NOMO-1 (cell line): ENCODE measurements at regions not wholly inside any gene's neighbourhood (a gene's known extent, or its start where the extent isn't known, plus 50 kb on each side); places are given as distances from the start of the nearest gene placed in this dataset.
"Not testable (repeated sequence)": the region's sequence is repeated elsewhere in the genome, so short reads cannot be mapped to it uniquely, and the experiment has no call there.

Source experiments
- DNase-seq, 2 experiments: peaks; one replicate each; lab custom pipeline; 2025; ENCODE audit not compliant: unreplicated experiment in 2 of 2; lab: John Stamatoyannopoulos, UW

GRCh38 chr1:194795917-194796593, 1609.6 kb upstream of the B3GALT2 start:
- no peak for DNase-seq

DNA sequence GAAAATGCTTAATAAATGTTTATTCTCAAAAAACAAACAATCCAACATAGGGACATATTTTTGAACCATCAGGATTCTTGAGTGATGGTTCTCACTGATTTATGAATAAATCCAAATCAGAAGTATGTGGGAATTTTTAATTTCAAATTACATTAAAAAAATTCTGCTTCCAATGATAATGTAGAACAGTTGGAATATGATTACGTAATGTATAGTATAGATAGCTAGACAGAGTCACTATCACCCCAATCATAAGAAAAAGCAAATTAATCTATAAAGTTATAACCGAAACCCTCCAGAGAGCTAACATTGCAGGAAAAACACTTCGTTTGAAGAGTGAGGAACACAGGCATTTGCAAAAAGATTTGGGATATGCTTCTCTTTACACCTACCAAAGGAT, 1600.6 kb upstream of the B3GALT2 start:
- no peak for DNase-seq

GRCh38 chr1:194786027-194786426, 1599.6 kb upstream of the B3GALT2 start:
- no peak for DNase-seq

DNA sequence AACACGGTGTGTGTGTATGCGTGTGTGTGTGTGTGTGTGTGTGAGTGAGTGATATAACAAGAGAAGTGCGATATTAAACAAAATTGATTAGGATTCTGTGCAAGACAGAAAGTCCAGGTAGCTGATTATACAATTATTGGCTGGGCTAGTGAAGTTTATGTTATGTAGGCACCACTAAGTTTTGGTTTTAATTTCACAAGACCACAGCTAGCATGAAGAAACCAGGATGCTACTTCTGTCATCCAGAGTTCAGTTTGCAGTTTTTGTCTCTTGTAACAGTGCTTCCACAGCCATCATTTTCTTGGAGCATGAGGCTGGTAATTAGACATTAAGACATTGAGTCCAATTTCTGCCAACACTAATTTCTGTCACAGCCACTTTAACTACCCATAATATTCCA, 1590.2 kb upstream of the B3GALT2 start:
- no peak for DNase-seq

DNA sequence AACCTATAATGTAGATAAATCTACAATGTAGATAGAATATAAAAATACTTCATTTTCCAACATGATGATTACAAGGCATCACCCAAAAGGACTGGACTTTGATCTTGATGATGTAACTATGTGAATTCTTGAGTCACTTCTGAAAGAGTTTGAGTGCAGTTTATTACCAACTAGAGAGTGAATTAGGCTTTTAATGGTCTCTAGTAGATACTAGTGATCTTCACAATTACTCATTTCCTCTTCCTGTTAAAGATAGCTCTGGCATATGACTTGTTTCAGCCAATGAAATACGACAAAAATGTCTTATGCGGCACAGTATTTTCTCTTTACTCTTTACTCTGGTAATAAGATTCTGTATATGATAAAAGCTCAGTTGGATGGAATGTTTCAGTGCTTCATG, 1588.1 kb upstream of the B3GALT2 start:
- DNase-seq = no peak

DNA sequence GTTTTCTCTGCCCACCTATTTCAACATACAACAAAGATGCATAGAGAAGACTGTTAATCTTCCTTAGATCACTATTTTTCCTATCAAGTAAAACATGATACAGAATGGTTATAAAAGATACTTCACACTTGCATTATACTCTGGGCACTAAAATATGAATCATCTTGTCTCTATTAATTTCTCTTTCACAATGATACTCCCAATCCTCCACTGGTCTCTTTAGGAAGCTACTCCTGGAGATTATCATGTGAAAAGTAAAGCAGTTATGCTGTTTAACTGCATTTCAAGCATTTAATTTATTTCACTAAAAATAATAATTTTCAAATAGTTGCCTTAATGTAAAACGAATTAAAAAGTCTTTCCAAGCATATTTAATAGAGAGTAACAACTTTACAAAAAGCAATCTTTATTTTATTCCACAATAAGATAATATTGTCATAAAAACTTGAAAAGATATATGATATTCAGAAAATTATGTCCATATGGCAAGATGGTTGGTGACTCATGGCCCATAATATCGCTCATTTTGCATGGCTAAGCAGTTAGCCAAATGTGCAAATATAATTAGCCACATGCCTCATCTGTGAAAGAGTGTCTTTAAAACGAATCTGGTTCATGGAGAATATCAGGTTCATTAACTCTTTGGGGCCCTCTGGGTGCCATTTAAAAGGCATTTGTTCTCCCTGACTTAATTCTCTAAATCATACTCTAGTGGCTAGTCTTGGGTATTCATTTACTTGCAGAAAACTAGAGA, 1569.0 kb upstream of the B3GALT2 start:
- DNase-seq = no peak

GRCh38 chr1:194738843-194739242, 1552.4 kb upstream of the B3GALT2 start:
- not testable (repeated sequence) for DNase-seq

DNA sequence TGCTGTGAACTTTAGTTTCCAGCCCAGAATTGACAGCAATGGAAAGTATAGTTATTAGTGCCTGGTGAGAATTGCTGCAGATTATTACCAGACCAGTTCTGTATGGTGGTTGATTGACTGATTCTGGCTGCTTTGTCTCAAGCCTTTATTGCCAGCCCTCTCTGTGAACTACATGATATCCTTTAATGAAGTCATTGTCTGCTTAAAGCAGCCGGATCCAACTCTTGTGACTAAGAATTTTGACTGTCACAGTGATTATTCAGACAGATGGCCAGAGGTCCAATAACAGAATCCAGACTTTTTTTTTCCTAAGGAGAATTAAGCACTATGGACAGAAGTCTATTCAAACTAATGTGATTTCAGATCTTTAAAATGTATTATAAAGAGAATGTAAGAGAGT, 1548.6 kb upstream of the B3GALT2 start:
- DNase-seq = no peak

- DNase-seq = no peak
Measured at GRCh38 chr1:194731025-194731424, 1544.6 kb upstream of the B3GALT2 start.

DNA sequence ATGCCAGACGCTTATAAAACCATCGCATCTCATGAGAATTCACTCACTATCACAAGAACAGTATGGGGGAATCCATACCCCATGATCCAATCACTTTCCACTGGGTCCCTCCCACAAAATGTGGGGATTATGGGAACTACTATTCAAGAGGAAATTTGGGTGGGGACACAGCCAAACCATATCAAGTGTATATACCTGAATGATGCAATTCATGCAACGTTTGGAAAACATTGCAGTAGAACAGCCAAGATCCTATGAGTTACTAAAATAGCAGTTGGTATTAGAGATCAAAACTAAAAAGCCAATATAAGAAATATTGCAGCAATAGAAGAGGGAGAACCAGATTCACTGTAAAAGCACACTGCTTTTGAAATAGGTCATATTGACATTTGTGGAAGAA, 1543.9 kb upstream of the B3GALT2 start:
- DNase-seq = no peak

- DNase-seq = no peak
Measured at GRCh38 chr1:194723067-194723466, 1536.7 kb upstream of the B3GALT2 start.

- no peak for DNase-seq
Measured at GRCh38 chr1:194717941-194718340, 1531.5 kb upstream of the B3GALT2 start.

DNA sequence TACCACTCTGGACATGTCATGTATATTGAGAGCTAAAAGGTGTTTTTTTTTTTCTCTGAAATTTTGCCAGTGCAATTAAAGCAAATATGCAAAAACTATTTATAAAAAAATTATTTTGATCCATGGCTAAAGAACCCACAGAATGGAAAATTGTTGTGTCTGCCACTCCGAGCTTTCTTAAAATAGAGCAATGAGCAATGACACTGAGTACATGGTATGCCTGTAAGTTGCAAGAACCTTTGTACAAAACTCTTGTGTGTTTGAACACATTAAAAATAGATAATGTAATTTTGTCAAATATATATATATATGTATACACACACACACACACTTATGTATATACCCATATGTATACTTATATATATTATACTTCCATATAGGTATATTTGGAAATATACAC, 1530.9 kb upstream of the B3GALT2 start:
- no peak for DNase-seq

DNA sequence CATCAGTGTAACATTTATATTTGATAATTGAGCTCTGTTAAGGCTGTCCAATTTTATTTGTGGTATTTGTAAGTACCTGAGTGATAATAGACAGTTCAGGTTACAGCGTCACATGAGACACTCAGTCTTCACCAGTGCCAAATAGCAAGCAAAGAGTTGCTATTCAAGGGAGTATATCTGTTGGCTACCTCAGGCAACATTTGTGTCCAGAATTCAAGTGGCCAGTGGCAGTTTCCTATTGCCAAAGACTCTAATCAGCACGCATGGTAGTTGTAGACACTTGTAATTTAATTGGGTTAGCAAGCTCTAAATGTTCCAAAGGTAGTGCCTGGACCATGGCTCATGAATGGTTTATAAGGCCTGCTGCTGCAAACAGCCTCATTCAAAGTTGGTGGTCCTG, 1524.3 kb upstream of the B3GALT2 start:
- DNase-seq = no peak

DNA sequence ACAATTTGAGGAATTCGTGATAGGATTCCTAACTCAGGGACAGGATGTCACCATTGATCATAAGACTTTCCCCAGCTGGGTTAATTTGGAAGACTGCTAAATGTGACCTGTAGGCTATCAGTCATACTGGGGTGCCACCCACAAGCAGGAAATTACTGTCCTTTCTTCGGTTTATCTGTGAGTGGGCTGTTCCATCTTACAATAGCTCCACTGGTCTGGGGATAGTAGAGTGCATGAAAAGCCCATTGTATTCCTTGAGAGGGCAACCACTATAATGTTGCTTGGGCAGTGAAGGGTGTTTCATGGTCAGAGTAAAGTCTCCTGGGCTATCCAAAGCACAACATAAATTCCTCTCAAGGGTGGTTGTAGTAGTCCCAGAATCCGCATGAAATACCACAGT, 1523.0 kb upstream of the B3GALT2 start:
- no peak for DNase-seq

DNA sequence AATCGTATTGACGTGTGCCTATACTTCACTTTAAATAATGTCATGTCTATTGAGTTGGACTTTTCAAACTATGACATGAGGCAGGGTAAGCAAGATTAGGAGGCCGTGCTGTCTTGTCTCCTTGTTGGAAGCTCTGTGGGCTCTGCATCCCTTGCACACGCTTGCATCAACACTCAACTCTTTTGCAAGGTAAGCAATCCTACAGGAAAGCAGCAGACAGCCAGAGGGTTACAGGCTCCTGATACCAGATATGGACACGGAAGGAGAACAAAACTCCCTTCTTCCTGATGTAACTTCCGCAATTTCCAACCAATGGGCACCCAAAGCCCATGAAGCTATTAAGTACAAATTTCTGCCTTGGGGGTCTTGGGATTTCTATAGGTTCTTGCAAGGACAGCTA, 1520.7 kb upstream of the B3GALT2 start:
- no peak for DNase-seq

DNA sequence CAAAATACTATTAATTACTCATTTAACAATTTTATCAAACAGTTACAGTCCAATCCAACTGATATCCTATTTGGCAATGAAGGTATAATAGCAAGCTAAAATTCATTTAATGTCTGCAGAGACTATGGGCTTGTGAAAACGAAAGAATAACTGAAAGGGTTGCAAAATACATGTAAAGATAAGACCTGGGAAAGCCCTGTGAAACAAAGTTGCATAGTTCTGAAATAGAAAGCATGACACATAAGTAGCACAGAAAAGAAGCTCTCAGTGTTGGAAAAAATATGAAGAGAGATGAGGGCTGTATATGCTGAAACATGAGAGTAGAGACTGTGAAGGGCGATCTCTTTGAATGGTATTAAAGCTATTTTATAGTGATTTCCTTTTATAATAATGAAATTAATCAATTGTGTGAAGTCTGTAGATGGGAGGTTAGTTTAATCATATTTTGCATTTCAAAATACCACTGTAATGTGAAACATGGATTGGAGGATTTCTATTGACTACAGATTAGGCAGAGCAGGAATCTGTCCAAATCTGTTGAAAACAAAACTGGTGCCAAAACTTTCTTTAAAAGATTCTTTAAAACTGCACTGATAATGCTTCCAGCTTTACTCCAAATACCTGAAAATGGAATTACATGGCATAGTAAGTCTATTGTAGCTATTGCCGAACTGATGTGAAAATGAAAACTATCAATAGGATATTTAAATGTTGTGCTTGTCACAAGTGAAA, 1518.9 kb upstream of the B3GALT2 start:
- no peak for DNase-seq

DNA sequence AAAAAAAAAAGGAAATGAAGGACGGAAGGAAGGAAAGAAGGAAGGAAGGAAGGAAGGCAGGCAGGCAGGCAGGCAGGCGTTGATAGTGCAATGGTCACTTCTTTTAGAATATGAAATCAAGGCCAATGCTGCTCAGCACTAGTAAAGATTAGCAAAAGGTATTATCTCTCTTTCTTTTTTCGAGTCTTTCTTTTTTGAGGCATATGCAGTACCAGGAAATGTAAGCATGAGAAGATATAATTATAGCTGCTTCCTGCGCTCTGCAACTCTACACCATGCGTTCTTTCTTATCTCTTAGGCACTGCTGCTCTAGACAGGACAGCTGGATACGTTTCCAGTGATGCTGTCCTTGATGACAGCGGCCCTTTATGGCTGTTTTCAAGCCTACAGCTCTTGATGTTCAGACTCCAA, 1512.5 kb upstream of the B3GALT2 start:
- DNase-seq = no peak

DNA sequence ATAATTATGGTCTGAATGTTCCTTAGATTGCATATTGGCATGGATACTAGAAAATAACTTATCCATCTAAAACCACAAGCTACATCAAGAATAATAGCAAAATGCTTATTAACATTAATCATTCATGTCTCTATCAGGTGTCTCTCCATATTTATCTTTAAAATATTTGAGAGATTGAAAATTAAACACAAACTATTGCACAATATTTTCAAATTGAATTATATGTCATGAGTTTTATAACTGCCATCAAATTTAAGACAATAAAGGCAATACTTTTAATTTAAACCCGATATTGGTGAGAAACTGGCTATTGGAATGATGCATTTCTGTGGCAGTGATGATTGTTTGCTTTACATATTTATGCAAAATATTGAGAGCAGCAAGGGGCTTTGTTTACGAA, 1506.8 kb upstream of the B3GALT2 start:
- DNase-seq = no peak

GRCh38 chr1:194684636-194685035, 1498.2 kb upstream of the B3GALT2 start:
- no peak for DNase-seq

DNA sequence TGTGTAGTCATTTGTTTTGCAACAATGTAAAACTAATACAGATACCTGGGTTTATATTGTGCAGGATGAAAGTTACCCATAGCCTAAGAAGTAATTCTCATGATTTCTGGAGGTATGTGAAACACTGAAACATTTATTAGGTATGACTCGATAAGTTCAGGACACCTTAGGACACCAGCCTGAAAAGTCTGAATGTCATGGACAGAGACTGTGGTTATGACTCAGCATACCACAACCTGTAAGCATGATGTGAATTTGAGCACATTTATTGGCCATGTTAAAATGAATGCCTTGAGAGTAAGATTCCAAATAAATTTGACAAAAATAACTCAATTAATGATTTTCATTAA, 1471.7 kb upstream of the B3GALT2 start:
- DNase-seq = no peak

- DNase-seq = no peak
Measured at GRCh38 chr1:194654956-194655355, 1468.5 kb upstream of the B3GALT2 start.
